MM.1S (cell line): ENCODE measurements at regions not wholly inside any gene's neighbourhood (a gene's known extent, or its start where the extent isn't known, plus 50 kb on each side); places are given as distances from the start of the nearest gene placed in this dataset.

ENCODE experiments used
- EZH2phosphoT487 ChIP-seq: fragments of 300-600 bp; sonication (generic); IDR thresholded peaks from 2 replicates; pipeline ENCODE4 v1.6.1; 2018; ENCODE audit warnings: antibody characterized with exemption, low read length
- TF ChIP-seq, protein P1 (sequence below): fragments of 300-600 bp; sonication (generic); IDR thresholded peaks from 2 replicates; pipeline ENCODE4 v1.5.1; 2016; ENCODE audit warnings: antibody characterized with exemption, low read length, mixed read lengths

DNA sequence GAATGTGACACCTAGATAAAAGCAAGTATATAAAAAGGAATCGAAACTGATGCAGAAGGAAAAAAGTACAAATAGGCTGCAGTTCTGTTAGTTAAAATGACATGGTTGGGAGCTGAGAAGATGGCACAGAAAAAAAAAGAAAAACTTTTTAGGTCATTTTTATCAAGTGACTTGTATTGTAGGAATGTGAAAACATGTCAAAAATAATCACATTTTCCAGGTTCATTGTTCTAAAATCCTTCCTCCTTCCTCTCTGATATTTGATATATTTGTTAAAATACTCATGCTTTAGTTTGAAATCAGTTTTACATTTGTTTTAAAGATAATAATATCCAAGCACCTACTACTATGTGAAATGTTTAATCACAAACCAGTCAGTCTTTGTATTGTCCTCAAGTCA, 507.9 kb downstream of the PRKD1 start:
- TF ChIP-seq, protein P1, sequence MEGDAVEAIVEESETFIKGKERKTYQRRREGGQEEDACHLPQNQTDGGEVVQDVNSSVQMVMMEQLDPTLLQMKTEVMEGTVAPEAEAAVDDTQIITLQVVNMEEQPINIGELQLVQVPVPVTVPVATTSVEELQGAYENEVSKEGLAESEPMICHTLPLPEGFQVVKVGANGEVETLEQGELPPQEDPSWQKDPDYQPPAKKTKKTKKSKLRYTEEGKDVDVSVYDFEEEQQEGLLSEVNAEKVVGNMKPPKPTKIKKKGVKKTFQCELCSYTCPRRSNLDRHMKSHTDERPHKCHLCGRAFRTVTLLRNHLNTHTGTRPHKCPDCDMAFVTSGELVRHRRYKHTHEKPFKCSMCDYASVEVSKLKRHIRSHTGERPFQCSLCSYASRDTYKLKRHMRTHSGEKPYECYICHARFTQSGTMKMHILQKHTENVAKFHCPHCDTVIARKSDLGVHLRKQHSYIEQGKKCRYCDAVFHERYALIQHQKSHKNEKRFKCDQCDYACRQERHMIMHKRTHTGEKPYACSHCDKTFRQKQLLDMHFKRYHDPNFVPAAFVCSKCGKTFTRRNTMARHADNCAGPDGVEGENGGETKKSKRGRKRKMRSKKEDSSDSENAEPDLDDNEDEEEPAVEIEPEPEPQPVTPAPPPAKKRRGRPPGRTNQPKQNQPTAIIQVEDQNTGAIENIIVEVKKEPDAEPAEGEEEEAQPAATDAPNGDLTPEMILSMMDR = no peak
- no peak for TF ChIP-seq EZH2phosphoT487
